ENCODE measurements at regions not wholly inside any gene's neighbourhood (a gene's known extent, or its start where the extent isn't known, plus 50 kb on each side); places are given as distances from the start of the nearest gene placed in this dataset.

DNA sequence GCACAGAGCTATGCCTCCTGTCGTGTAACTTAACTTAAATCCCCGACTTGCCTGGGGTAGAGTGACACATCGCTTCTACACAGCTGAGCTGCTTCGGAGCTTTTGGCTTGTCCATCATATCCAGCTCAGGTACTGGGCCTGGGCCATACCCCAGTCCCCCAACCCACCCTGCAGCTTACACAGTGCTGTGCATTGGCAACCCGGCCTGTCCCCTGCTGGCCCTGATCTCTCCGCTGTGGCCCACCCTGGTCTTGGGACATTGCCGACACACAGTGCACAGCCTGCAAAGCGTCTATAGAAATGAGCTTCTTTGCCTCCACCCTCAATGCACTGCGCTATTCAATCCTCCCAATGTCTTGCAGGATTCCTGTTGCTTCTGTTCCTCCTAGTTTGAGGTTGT is 342.8 kb upstream of the RAB6C start:
- no peak for DNase-seq (ENCODE audit: low read depth)
- TF ChIP-seq, protein P1, sequence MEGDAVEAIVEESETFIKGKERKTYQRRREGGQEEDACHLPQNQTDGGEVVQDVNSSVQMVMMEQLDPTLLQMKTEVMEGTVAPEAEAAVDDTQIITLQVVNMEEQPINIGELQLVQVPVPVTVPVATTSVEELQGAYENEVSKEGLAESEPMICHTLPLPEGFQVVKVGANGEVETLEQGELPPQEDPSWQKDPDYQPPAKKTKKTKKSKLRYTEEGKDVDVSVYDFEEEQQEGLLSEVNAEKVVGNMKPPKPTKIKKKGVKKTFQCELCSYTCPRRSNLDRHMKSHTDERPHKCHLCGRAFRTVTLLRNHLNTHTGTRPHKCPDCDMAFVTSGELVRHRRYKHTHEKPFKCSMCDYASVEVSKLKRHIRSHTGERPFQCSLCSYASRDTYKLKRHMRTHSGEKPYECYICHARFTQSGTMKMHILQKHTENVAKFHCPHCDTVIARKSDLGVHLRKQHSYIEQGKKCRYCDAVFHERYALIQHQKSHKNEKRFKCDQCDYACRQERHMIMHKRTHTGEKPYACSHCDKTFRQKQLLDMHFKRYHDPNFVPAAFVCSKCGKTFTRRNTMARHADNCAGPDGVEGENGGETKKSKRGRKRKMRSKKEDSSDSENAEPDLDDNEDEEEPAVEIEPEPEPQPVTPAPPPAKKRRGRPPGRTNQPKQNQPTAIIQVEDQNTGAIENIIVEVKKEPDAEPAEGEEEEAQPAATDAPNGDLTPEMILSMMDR (IDR thresholded peaks at IDR 0.05; ENCODE audit: insufficient read depth, low read depth, low read length, missing control alignments): no peak
- no peak overlapping the region for H3K4me3 ChIP-seq (ENCODE audit: low read length)

DNA sequence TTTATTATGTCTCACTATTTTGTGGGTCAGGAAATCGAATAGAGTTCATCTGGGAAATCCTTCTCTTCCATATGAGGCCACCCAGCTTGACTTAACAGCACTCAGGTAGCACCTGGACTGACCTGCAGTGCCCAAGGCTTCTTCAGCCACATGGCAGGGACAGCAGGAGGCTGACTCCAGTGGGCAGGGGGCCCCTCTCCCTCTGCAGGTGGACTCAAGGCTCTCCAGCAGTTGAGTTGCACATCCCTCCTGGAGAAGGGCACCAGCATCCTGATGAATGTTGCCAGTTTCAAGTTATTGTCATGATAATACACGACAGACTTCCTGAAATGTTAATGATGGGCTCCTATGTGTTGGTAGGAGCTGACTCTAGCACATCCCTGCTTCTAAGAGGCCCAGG is 338.1 kb upstream of the RAB6C start:
- TF ChIP-seq, protein P1 (IDR thresholded peaks at IDR 0.05; ENCODE audit: insufficient read depth, low read depth, low read length, missing control alignments): no peak
- H3K4me3 ChIP-seq (ENCODE audit: low read length): no peak overlapping the region
- no peak for DNase-seq (ENCODE audit: low read depth)

GRCh38 chr2:129642526-129643043 is 336.9 kb upstream of the RAB6C start:
- TF ChIP-seq, protein P1 (IDR thresholded peaks at IDR 0.05; ENCODE audit: insufficient read depth, low read depth, low read length, missing control alignments): no peak
- no peak for DNase-seq (ENCODE audit: low read depth)
- no peak overlapping the region for H3K4me3 ChIP-seq (ENCODE audit: low read length)

DNA sequence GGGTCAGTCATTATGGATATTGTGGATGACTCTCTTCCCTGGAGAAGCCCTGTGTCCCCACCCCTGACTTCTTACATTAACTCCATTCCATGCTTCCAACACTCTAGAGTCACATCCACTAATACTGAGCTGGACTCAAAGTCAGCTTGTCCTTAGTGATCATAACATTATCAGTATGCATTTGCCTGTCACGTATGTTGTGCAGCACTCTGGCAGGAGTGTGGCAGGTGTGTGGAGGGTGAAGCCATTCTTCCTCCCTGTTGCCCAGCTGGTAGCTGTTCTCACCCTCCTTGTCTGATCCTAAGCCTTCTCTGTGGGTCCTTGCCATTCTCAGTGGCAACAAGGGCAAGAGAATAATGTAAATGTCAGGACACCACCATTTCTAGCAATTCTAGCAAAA is 334.1 kb upstream of the RAB6C start:
- no peak for DNase-seq (ENCODE audit: low read depth)
- H3K4me3 ChIP-seq (ENCODE audit: low read length): no peak overlapping the region
- TF ChIP-seq, protein P1 (IDR thresholded peaks at IDR 0.05; ENCODE audit: insufficient read depth, low read depth, low read length, missing control alignments): no peak

DNA sequence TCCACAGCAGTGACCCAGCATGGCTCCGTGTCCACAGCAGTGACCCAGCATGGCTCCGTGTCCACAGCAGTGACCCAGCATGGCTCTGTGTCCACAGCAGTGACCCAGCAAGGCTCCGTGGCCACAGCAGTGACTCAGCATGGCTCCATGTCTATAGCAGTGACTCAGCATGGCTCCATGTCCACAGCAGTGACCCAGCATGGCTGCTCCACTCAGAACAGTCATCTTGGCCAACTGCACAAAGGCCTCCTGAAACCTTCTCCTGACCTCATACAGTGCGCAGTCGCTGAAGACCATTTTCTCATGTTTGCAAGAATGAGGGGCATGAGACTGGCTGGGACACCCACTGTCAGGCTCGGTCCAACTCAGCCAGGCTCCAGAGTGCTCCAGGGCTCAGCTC is 333.4 kb upstream of the RAB6C start:
- TF ChIP-seq, protein P1 (IDR thresholded peaks at IDR 0.05; ENCODE audit: insufficient read depth, low read depth, low read length, missing control alignments): no peak
- H3K4me3 ChIP-seq (ENCODE audit: low read length): no peak overlapping the region
- no peak for DNase-seq (ENCODE audit: low read depth)

GRCh38 chr2:129653246-129653645 is 326.2 kb upstream of the RAB6C start:
- no peak for DNase-seq (ENCODE audit: low read depth)
- no peak overlapping the region for H3K4me3 ChIP-seq (ENCODE audit: low read length)
- TF ChIP-seq, protein P1 (IDR thresholded peaks at IDR 0.05; ENCODE audit: insufficient read depth, low read depth, low read length, missing control alignments): no peak

DNA sequence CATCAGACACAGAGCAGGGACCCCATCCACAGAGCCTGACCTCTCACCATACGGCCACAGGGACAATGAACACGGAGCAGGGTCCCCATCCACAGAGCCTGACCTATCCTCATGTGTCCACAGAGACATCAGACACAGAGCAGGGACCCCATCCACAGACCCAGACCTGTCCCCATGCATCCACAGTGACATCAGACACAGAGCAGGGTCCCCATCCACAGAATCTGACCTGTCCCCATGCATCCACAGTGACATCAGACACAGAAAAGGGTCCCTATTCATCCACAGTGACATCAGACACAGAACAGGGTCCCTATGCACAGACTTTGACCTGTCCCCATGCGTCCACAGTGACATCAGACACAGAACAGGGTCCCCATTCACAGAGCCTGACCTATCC is 325.1 kb upstream of the RAB6C start:
- no peak overlapping the region for H3K4me3 ChIP-seq (ENCODE audit: low read length)
- TF ChIP-seq, protein P1 (IDR thresholded peaks at IDR 0.05; ENCODE audit: insufficient read depth, low read depth, low read length, missing control alignments): no peak
- DNase-seq (ENCODE audit: low read depth): no peak

Data from epithelial cell of esophagus (primary cell).